T-helper 1 cell treated with Interleukin-12 subunit alpha and Interleukin-12 subunit beta and Interleukin-4 antibody, amounts not matched to agents 30 μg/mL and 1 μg/mL, for 36 hours (primary cell): ENCODE measurements at regions not wholly inside any gene's neighbourhood (a gene's known extent, or its start where the extent isn't known, plus 50 kb on each side); places are given as distances from the start of the nearest gene placed in this dataset.
"Not testable (repeated sequence)": the region's sequence is repeated elsewhere in the genome, so short reads cannot be mapped to it uniquely, and the experiment has no call there.

Experiments
- H3K27ac Mint-ChIP-seq: one replicate; pipeline ENCODE4 v1.8.0; 2021; ENCODE audit warnings: mild to moderate bottlenecking, mixed read lengths
- H3K27me3 Mint-ChIP-seq: one replicate; pipeline ENCODE4 v1.8.0; 2021; ENCODE audit warnings: low read depth, mixed read lengths
- H3K36me3 Mint-ChIP-seq: one replicate; pipeline ENCODE4 v1.8.0; 2021; ENCODE audit warnings: low read depth, mixed read lengths
- H3K4me1 Mint-ChIP-seq: one replicate; pipeline ENCODE4 v1.8.0; 2021; ENCODE audit warnings: low read depth, mixed read lengths
- H3K4me3 Mint-ChIP-seq: one replicate; pipeline ENCODE4 v1.8.0; 2021; ENCODE audit warnings: mild to moderate bottlenecking, moderate library complexity, mixed read lengths
- H3K9me3 Mint-ChIP-seq: one replicate; pipeline ENCODE4 v1.8.0; 2021; ENCODE audit warnings: mixed read lengths

- no peak overlapping the region for H3K4me3 Mint-ChIP-seq
- H3K27ac Mint-ChIP-seq = no peak overlapping the region
- H3K4me1 Mint-ChIP-seq = no peaks in the 10 kb centered on the region
- H3K27me3 Mint-ChIP-seq = no peaks in the 10 kb centered on the region
- H3K36me3 Mint-ChIP-seq = no peaks in the 10 kb centered on the region
- H3K9me3 Mint-ChIP-seq = no peaks in the 10 kb centered on the region
These were observed 739.2 kb upstream of the GJE1 start for GRCh38 chr6:141393405-141394124.

GRCh38 chr6:141391135-141391534 lies 741.6 kb upstream of the GJE1 start:
- not testable (repeated sequence) for H3K27me3 Mint-ChIP-seq, H3K27ac Mint-ChIP-seq, H3K4me3 Mint-ChIP-seq, H3K36me3 Mint-ChIP-seq, H3K9me3 Mint-ChIP-seq, H3K4me1 Mint-ChIP-seq

DNA sequence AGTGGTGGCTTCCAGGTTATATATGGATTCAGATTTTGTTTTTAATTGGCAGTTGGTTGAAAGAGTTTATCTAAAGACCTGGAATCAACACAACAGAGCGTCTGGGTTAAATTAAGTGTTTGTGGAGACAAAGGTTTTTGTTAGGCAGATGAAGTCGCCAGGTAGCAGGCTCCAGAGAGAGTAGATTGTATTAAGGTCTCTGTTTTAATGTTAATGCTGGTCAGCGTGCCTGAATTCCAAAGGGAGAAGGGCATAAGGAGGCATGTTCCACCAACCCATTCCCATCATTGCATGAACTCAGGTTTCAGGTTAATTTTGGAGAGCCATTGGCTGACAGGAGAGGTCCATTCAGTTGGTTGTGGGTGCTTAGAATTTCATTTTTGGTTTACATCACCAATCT lies 744.1 kb upstream of the GJE1 start:
- H3K4me1 Mint-ChIP-seq = no peaks in the 10 kb centered on the region
- no peaks in the 10 kb centered on the region for H3K9me3 Mint-ChIP-seq
- H3K27ac Mint-ChIP-seq = no peak overlapping the region
- no peaks in the 10 kb centered on the region for H3K36me3 Mint-ChIP-seq
- H3K27me3 Mint-ChIP-seq = no peaks in the 10 kb centered on the region
- no peak overlapping the region for H3K4me3 Mint-ChIP-seq

GRCh38 chr6:141370438-141370837 lies 762.3 kb upstream of the GJE1 start:
- no peak overlapping the region for H3K4me3 Mint-ChIP-seq
- H3K27me3 Mint-ChIP-seq = no peaks in the 10 kb centered on the region
- H3K27ac Mint-ChIP-seq = no peak overlapping the region
- no peaks in the 10 kb centered on the region for H3K9me3 Mint-ChIP-seq
- H3K36me3 Mint-ChIP-seq = no peaks in the 10 kb centered on the region
- H3K4me1 Mint-ChIP-seq = no peaks in the 10 kb centered on the region

- H3K27ac Mint-ChIP-seq, H3K9me3 Mint-ChIP-seq, H3K4me1 Mint-ChIP-seq, H3K27me3 Mint-ChIP-seq, H3K36me3 Mint-ChIP-seq, H3K4me3 Mint-ChIP-seq: not testable (repeated sequence)
These were observed 765.9 kb upstream of the GJE1 start for GRCh38 chr6:141366796-141367195.

- Mint-ChIP-seq H3K27ac (no peak overlapping the region), H3K36me3 (no peaks in the 10 kb centered on the region), H3K27me3 (no peaks in the 10 kb centered on the region), H3K9me3 (no peaks in the 10 kb centered on the region), H3K4me3 (no peak overlapping the region), H3K4me1 (no peaks in the 10 kb centered on the region)
These were observed 768.0 kb upstream of the GJE1 start for GRCh38 chr6:141364694-141365093.

GRCh38 chr6:141364232-141364631 lies 768.5 kb upstream of the GJE1 start:
- Mint-ChIP-seq H3K4me3 (no peak overlapping the region), H3K27me3 (no peaks in the 10 kb centered on the region), H3K27ac (no peak overlapping the region), H3K4me1 (no peaks in the 10 kb centered on the region), H3K36me3 (no peaks in the 10 kb centered on the region), H3K9me3 (no peaks in the 10 kb centered on the region)

GRCh38 chr6:141361559-141361958 lies 771.2 kb upstream of the GJE1 start:
- Mint-ChIP-seq H3K27me3 (no peaks in the 10 kb centered on the region), H3K36me3 (no peaks in the 10 kb centered on the region), H3K27ac (no peak overlapping the region), H3K4me3 (no peak overlapping the region), H3K4me1 (no peaks in the 10 kb centered on the region), H3K9me3 (no peaks in the 10 kb centered on the region)

- Mint-ChIP-seq H3K36me3 (no peaks in the 10 kb centered on the region), H3K4me1 (no peaks in the 10 kb centered on the region), H3K27ac (no peak overlapping the region), H3K27me3 (no peaks in the 10 kb centered on the region), H3K4me3 (no peak overlapping the region), H3K9me3 (no peaks in the 10 kb centered on the region)
These were observed 772.8 kb upstream of the GJE1 start for GRCh38 chr6:141359953-141360352.

DNA sequence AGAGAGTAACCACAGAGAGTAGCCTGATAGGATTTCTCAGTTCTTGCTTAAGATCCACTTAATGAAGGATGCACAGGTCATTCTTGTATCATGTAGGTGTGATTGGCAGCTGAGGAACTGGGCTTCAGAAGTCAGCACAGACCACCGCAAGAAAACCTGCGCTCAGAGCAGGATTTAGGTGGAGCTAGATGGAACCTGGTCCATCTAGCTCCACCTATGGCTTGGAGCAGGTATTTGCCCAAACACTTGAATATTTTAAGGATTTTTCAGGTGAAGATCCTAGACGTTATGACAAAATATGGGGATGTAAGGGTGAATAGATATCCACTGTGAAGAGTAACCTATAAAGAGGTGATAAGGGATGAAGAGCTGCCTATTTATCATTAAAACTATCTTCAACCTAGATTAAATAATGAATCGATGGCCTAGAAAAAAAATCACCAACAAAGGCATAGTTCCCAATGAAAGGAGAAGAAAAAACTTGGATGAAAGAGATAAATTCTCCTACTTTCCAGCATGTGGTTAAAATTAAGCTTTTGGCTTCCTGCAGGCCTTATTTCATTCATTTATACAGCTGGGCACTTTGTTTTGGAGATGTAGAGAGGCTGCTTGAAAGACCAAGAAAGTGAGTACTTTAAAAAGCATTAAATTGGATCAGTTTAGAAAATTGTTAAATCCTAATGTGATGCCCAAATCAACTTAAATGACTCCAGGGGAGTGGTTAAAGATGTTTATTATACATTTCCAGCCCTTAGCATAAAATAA lies 778.4 kb upstream of the GJE1 start:
- Mint-ChIP-seq H3K27me3 (no peaks in the 10 kb centered on the region), H3K36me3 (no peaks in the 10 kb centered on the region), H3K4me1 (no peaks in the 10 kb centered on the region), H3K9me3 (no peaks in the 10 kb centered on the region), H3K27ac (no peak overlapping the region), H3K4me3 (no peak overlapping the region)

DNA sequence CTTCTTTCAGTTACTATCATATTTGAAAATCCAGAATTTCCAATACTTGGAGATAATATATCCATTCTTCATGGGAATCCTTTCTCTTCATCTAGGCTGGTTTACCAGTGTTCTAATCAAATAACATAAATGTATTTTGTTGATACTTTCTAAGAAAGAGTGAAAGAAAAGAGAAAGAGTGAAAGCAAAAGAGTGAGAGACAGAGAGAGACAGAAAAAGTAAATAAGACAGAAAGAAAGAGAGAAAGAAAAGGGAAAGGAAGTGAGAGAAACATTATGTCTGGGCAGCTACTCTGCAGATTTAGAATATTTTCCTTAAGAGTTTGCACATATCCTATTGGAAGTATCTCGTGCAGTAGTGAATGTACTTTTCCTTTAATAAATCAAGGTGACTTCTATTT lies 781.0 kb upstream of the GJE1 start:
- H3K36me3 Mint-ChIP-seq = no peaks in the 10 kb centered on the region
- no peak overlapping the region for H3K4me3 Mint-ChIP-seq
- no peaks in the 10 kb centered on the region for H3K9me3 Mint-ChIP-seq
- H3K4me1 Mint-ChIP-seq = no peaks in the 10 kb centered on the region
- no peaks in the 10 kb centered on the region for H3K27me3 Mint-ChIP-seq
- no peak overlapping the region for H3K27ac Mint-ChIP-seq

GRCh38 chr6:141349710-141350109 lies 783.0 kb upstream of the GJE1 start:
- Mint-ChIP-seq H3K4me1 (no peaks in the 10 kb centered on the region), H3K27ac (no peak overlapping the region), H3K4me3 (no peak overlapping the region), H3K27me3 (no peaks in the 10 kb centered on the region), H3K36me3 (no peaks in the 10 kb centered on the region), H3K9me3 (no peaks in the 10 kb centered on the region)

DNA sequence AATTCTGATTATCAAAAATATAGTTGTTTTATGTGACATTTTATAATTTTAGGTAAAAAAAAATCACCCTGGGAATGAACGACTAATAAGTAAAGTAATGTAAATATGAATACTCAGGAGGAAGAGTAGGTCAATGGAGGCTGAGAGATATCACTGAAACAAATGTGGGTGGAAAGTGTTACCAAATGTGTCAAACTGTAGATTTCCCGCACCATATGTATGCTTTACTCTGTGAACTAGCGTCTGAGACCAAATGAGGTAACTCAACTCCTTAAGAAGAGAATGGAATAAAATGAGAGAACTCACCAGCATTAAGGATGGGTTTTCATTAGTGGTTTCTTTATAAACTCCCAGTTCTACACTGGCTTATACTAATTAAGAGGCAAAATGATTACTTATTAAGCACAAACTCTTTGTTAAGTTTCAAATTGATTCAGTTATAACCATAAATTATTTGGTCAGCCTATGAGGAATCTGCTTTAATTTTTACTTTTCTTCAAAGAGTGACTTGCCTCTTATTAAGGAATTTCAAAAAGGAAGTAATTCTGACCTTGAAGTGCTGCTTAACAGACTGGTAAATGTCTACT lies 784.7 kb upstream of the GJE1 start:
- Mint-ChIP-seq H3K4me1 (no peaks in the 10 kb centered on the region), H3K4me3 (no peak overlapping the region), H3K36me3 (no peaks in the 10 kb centered on the region), H3K27ac (no peak overlapping the region), H3K27me3 (no peaks in the 10 kb centered on the region), H3K9me3 (no peaks in the 10 kb centered on the region)

- Mint-ChIP-seq H3K27me3 (no peaks in the 10 kb centered on the region), H3K27ac (no peak overlapping the region), H3K4me1 (no peaks in the 10 kb centered on the region), H3K9me3 (no peaks in the 10 kb centered on the region), H3K36me3 (no peaks in the 10 kb centered on the region), H3K4me3 (no peak overlapping the region)
These were observed 785.6 kb upstream of the GJE1 start for GRCh38 chr6:141347086-141347485.

DNA sequence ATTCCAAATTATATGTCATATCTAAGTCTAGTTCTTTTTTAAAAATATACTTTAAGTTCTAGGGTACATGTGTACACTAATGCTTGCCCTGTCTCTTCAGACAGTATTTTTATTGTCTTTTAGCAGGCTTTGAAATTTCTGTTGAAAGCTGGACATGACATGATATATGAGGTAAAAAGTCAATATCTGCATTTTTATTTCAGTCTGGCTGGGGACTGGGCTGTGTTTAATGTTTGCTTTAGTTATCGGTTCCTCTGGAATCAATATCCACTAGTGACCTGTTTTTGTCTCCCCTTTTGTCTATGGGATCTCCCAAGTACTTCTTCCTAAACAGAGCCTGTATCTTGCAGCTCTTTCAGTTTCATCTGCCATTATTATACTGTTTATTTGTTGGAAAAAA lies 786.2 kb upstream of the GJE1 start:
- no peaks in the 10 kb centered on the region for H3K36me3 Mint-ChIP-seq
- H3K9me3 Mint-ChIP-seq = no peaks in the 10 kb centered on the region
- no peak overlapping the region for H3K27ac Mint-ChIP-seq
- no peaks in the 10 kb centered on the region for H3K4me1 Mint-ChIP-seq
- H3K27me3 Mint-ChIP-seq = no peaks in the 10 kb centered on the region
- H3K4me3 Mint-ChIP-seq = no peak overlapping the region
